ENCODE measurements at regions not wholly inside any gene's neighbourhood (a gene's known extent, or its start where the extent isn't known, plus 50 kb on each side); places are given as distances from the start of the nearest gene placed in this dataset.

DNA sequence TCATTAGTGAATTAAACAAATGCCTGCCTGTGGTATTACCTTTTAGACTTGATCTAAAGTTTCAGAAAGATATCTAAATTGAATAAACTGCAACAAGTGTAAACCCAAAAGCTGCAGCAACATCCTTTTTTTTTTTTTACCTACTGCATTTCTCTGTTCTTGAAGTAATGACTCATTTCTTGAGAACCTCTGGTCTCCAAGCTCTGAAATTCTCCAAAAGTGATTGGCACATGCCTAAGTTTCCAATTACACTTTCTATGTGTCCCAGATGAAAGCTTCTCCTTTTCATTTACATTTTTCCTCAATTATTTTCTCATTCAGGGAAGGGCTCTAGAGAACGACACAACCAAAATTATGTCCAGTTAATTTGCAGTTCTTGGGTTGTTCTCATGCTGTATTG, 435.2 kb upstream of the DCN start:
- TF ChIP-seq, protein P1, sequence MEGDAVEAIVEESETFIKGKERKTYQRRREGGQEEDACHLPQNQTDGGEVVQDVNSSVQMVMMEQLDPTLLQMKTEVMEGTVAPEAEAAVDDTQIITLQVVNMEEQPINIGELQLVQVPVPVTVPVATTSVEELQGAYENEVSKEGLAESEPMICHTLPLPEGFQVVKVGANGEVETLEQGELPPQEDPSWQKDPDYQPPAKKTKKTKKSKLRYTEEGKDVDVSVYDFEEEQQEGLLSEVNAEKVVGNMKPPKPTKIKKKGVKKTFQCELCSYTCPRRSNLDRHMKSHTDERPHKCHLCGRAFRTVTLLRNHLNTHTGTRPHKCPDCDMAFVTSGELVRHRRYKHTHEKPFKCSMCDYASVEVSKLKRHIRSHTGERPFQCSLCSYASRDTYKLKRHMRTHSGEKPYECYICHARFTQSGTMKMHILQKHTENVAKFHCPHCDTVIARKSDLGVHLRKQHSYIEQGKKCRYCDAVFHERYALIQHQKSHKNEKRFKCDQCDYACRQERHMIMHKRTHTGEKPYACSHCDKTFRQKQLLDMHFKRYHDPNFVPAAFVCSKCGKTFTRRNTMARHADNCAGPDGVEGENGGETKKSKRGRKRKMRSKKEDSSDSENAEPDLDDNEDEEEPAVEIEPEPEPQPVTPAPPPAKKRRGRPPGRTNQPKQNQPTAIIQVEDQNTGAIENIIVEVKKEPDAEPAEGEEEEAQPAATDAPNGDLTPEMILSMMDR (IDR thresholded peaks at IDR 0.05; ENCODE audit: insufficient read depth, low read depth, low read length), result no peak
- no peak for TF ChIP-seq EZH2 (IDR thresholded peaks at IDR 0.05; ENCODE audit: insufficient read depth, low read length)
- Mint-ChIP-seq H3K27ac (ENCODE audit: unreplicated experiment) (no peak overlapping the region), H3K4me1 (ENCODE audit: low read depth, unreplicated experiment) (peaks cover 7% of the 10 kb centered on the region), H3K4me3 (ENCODE audit: unreplicated experiment) (no peak overlapping the region), H3K9me3 (ENCODE audit: unreplicated experiment) (no peaks in the 10 kb centered on the region), H3K36me3 (ENCODE audit: low read depth, unreplicated experiment) (no peaks in the 10 kb centered on the region), H3K27me3 (ENCODE audit: low read depth, unreplicated experiment) (no peaks in the 10 kb centered on the region)
- no peaks in the 10 kb centered on the region for H3K79me2 ChIP-seq (ENCODE audit: insufficient read depth, low read length)
- no peaks in the 10 kb centered on the region for H3K9me3 ChIP-seq (ENCODE audit: insufficient read depth, low read depth, low read length)
- no peak for FAIRE-seq
- no peak overlapping the region for H3K27ac ChIP-seq (ENCODE audit: low read depth, low read length)
- H2AFZ ChIP-seq (ENCODE audit: low read depth, low read length), result no peak overlapping the region
- no peak overlapping the region for H3K4me2 ChIP-seq (ENCODE audit: low read length)
- no peak overlapping the region for H3K4me3 ChIP-seq (ENCODE audit: insufficient read depth, low read depth, low read length)
- no peak for DNase-seq (ENCODE audit: low read depth)
- no peaks in the 10 kb centered on the region for H3K27me3 ChIP-seq (ENCODE audit: insufficient read depth, low read length)
- no peaks in the 10 kb centered on the region for H3K36me3 ChIP-seq (ENCODE audit: insufficient read depth, low read length)
- no peak overlapping the region for H3K9ac ChIP-seq (ENCODE audit: low read length)
- H4K20me1 ChIP-seq (ENCODE audit: insufficient read depth, low read length), result no peaks in the 10 kb centered on the region
- H3K4me1 ChIP-seq (ENCODE audit: insufficient read depth, low read length), result no peaks in the 10 kb centered on the region

DNA sequence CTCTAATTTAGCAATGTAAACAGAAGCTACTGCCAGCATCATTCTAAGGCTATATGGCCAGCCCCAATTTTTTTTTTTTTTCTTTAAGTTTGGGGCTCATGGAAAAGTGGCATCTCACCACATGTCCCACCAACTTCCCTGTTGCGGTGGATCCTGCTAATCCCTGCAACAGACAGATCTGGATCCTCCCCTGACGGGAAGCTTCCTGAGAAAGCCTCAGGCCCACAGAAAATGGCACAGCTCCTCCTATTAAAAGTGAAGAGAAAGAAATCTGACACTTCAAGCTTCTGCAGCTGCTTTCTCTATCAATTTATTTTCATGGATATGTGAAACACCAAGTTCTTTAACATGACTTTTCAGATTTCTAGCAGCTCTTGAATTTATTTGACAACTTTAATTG, 433.8 kb upstream of the DCN start:
- H3K27me3 Mint-ChIP-seq (ENCODE audit: low read depth, unreplicated experiment), result no peaks in the 10 kb centered on the region
- H3K36me3 Mint-ChIP-seq (ENCODE audit: low read depth, unreplicated experiment), result no peaks in the 10 kb centered on the region
- no peak overlapping the region for H3K4me2 ChIP-seq (ENCODE audit: low read length)
- DNase-seq (ENCODE audit: low read depth), result no peak
- no peaks in the 10 kb centered on the region for H3K9me3 Mint-ChIP-seq (ENCODE audit: unreplicated experiment)
- no peak overlapping the region for H3K27ac Mint-ChIP-seq (ENCODE audit: unreplicated experiment)
- no peak overlapping the region for H2AFZ ChIP-seq (ENCODE audit: low read depth, low read length)
- no peak overlapping the region for H3K9ac ChIP-seq (ENCODE audit: low read length)
- H3K27ac ChIP-seq (ENCODE audit: low read depth, low read length), result no peak overlapping the region
- H3K27me3 ChIP-seq (ENCODE audit: insufficient read depth, low read length), result no peaks in the 10 kb centered on the region
- no peaks in the 10 kb centered on the region for H3K36me3 ChIP-seq (ENCODE audit: insufficient read depth, low read length)
- H3K4me1 Mint-ChIP-seq (ENCODE audit: low read depth, unreplicated experiment), result peaks cover 7% of the 10 kb centered on the region
- no peak for FAIRE-seq
- TF ChIP-seq, protein P1 (IDR thresholded peaks at IDR 0.05; ENCODE audit: insufficient read depth, low read depth, low read length), result no peak
- TF ChIP-seq EZH2 (IDR thresholded peaks at IDR 0.05; ENCODE audit: insufficient read depth, low read length), result no peak
- H4K20me1 ChIP-seq (ENCODE audit: insufficient read depth, low read length), result no peaks in the 10 kb centered on the region
- H3K4me1 ChIP-seq (ENCODE audit: insufficient read depth, low read length), result no peaks in the 10 kb centered on the region
- no peak overlapping the region for H3K4me3 Mint-ChIP-seq (ENCODE audit: unreplicated experiment)
- no peaks in the 10 kb centered on the region for H3K79me2 ChIP-seq (ENCODE audit: insufficient read depth, low read length)
- no peaks in the 10 kb centered on the region for H3K9me3 ChIP-seq (ENCODE audit: insufficient read depth, low read depth, low read length)
- no peak overlapping the region for H3K4me3 ChIP-seq (ENCODE audit: insufficient read depth, low read depth, low read length)

DNA sequence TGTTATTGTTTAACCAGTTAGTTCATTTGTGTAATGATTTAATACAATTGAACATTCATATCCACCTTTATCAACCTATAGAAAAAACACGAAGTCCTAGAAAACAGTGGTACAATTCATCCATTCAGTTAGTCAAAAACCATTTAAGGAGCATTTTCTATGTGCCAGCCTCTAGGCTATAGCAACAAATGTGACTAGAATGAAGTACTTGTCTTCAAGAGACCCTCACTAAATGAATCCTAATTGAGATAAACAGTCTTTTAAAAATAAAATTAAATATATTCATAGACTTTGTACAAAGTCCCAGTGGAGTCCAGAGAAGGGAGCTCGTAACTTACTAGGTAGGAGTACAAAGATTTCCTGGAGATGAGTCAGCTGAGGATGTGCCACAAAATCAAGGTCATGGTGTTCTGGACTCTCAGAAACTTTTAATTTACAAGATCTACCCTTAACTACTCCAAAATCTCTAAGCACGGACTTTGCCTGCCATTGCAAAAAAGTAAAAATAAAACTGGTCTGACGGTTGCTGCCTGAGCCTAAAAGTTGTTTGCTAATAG, 430.7 kb upstream of the DCN start:
- no peaks in the 10 kb centered on the region for H3K4me1 ChIP-seq (ENCODE audit: insufficient read depth, low read length)
- no peaks in the 10 kb centered on the region for H3K36me3 Mint-ChIP-seq (ENCODE audit: low read depth, unreplicated experiment)
- H2AFZ ChIP-seq (ENCODE audit: low read depth, low read length), result no peak overlapping the region
- peaks cover 12% of the 10 kb centered on the region for H3K4me1 Mint-ChIP-seq (ENCODE audit: low read depth, unreplicated experiment)
- no peaks in the 10 kb centered on the region for H3K27me3 ChIP-seq (ENCODE audit: insufficient read depth, low read length)
- H3K27ac Mint-ChIP-seq (ENCODE audit: unreplicated experiment), result no peak overlapping the region
- no peak for DNase-seq (ENCODE audit: low read depth)
- no peaks in the 10 kb centered on the region for H3K79me2 ChIP-seq (ENCODE audit: insufficient read depth, low read length)
- H3K9me3 ChIP-seq (ENCODE audit: insufficient read depth, low read depth, low read length), result no peaks in the 10 kb centered on the region
- no peak overlapping the region for H3K4me3 Mint-ChIP-seq (ENCODE audit: unreplicated experiment)
- TF ChIP-seq, protein P1 (IDR thresholded peaks at IDR 0.05; ENCODE audit: insufficient read depth, low read depth, low read length), result no peak
- no peak for TF ChIP-seq EZH2 (IDR thresholded peaks at IDR 0.05; ENCODE audit: insufficient read depth, low read length)
- H3K4me3 ChIP-seq (ENCODE audit: insufficient read depth, low read depth, low read length), result no peak overlapping the region
- H3K27me3 Mint-ChIP-seq (ENCODE audit: low read depth, unreplicated experiment), result no peaks in the 10 kb centered on the region
- H3K36me3 ChIP-seq (ENCODE audit: insufficient read depth, low read length), result no peaks in the 10 kb centered on the region
- no peak overlapping the region for H3K27ac ChIP-seq (ENCODE audit: low read depth, low read length)
- no peaks in the 10 kb centered on the region for H3K9me3 Mint-ChIP-seq (ENCODE audit: unreplicated experiment)
- FAIRE-seq, result no peak
- no peak overlapping the region for H3K4me2 ChIP-seq (ENCODE audit: low read length)
- no peaks in the 10 kb centered on the region for H4K20me1 ChIP-seq (ENCODE audit: insufficient read depth, low read length)
- H3K9ac ChIP-seq (ENCODE audit: low read length), result no peak overlapping the region
